ENCODE measurements at regions not wholly inside any gene's neighbourhood (a gene's known extent, or its start where the extent isn't known, plus 50 kb on each side); places are given as distances from the start of the nearest gene placed in this dataset.

DNA sequence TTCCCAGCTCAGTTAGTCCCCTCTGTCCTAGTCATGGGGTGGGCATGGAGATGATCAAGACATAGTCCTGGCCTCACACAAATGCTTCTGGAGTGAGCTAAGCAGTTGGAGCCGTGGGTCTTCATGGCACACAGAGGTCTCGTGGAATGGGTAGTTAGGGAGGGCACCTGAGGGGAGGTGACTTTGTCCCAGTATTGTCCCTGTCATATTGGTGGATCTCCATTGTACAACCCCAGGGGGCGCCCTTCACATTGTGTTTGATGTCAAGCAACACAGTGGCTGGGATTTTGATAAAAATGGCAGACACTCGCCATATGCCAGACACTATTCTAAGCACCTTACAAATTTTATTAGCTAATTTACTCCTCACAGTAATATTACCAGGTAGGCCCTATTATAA is 175.4 kb upstream of the LHX5 start:
- TF ChIP-seq RCOR1 (IDR thresholded peaks at IDR 0.05; ENCODE audit: low read depth, low read length): no peak
- no peak for TF ChIP-seq FOSL2 (IDR thresholded peaks at IDR 0.05)
- no peak for TF ChIP-seq FOSL2 (CRISPR knock-in tag; IDR thresholded peaks at IDR 0.05)
- TF ChIP-seq EP300 (IDR thresholded peaks at IDR 0.05): no peak
- no peak for TF ChIP-seq POLR2A (IDR thresholded peaks at IDR 0.05; ENCODE audit: low read length)
- TF ChIP-seq CBX8 (IDR thresholded peaks at IDR 0.05): no peak
- no peak for TF ChIP-seq HDAC2 (IDR thresholded peaks at IDR 0.05)
- peak; percentile 26 for TF ChIP-seq CTCF (IDR thresholded peaks at IDR 0.05)
- no peak for TF ChIP-seq POLR2AphosphoS2 (conservative IDR thresholded peaks at IDR 0.05; ENCODE audit: low read length)
- TF ChIP-seq, protein P1, sequence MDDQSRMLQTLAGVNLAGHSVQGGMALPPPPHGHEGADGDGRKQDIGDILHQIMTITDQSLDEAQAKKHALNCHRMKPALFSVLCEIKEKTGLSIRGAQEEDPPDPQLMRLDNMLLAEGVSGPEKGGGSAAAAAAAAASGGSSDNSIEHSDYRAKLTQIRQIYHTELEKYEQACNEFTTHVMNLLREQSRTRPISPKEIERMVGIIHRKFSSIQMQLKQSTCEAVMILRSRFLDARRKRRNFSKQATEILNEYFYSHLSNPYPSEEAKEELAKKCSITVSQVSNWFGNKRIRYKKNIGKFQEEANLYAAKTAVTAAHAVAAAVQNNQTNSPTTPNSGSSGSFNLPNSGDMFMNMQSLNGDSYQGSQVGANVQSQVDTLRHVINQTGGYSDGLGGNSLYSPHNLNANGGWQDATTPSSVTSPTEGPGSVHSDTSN (IDR thresholded peaks at IDR 0.05): no peak
- no peak for TF ChIP-seq TP53 (CRISPR knock-in tag; IDR thresholded peaks at IDR 0.05)
- TF ChIP-seq CEBPB (IDR thresholded peaks at IDR 0.05): no peak
- no peak for TF ChIP-seq SMC3 (IDR thresholded peaks at IDR 0.05)
